ENCODE measurements at regions not wholly inside any gene's neighbourhood (a gene's known extent, or its start where the extent isn't known, plus 50 kb on each side); places are given as distances from the start of the nearest gene placed in this dataset.

GRCh38 chr7:12851142-12851541 is 163.7 kb downstream of the ARL4A start:
- TF ChIP-seq CTCF (IDR thresholded peaks at IDR 0.05), result no peak
- no peak for TF ChIP-seq EP300 (IDR thresholded peaks at IDR 0.05)
